ENCODE measurements at regions not wholly inside any gene's neighbourhood (a gene's known extent, or its start where the extent isn't known, plus 50 kb on each side); places are given as distances from the start of the nearest gene placed in this dataset.

GRCh38 chr17:31788956-31789355 is 70.1 kb downstream of the COPRS start:
- no peaks in the 10 kb centered on the region for H4K20me1 ChIP-seq (replicated peaks; ENCODE audit: control insufficient read depth, insufficient read depth, low read length)
- H2AFZ ChIP-seq (ENCODE audit: low read depth, low read length): no peak overlapping the region
- no TSS peak for BruUV-seq (replicated peaks)
- H3K9ac ChIP-seq (ENCODE audit: insufficient read depth in 1 of 2, low read depth in 2 of 2, low read length in 2 of 2): no peak overlapping the region
- CTCF ChIA-PET (ENCODE audit: low intra/inter-chr PET ratio): no interaction called here
- no peaks in the 10 kb centered on the region for H3K9me3 ChIP-seq (replicated peaks; ENCODE audit: control insufficient read depth, insufficient read depth, low read depth, low read length)
- no peak overlapping the region for H3K4me3 ChIP-seq
- H3K4me1 ChIP-seq (replicated peaks in 1 of 2; ENCODE audit: control insufficient read depth in 2 of 2, insufficient read depth in 2 of 2, low read length in 2 of 2): no peaks in the 10 kb centered on the region
- no peak overlapping the region for H3K27ac ChIP-seq (ENCODE audit: extremely low read depth, low read depth, low read length)
- no peak for ATAC-seq
- H3K9me1 ChIP-seq (ENCODE audit: control insufficient read depth, insufficient read depth, low read length): no peaks in the 10 kb centered on the region
- 5% methylated on average over 4 of the region's 4 CpGs for WGBS (ENCODE audit: insufficient coverage, low coverage, missing lambda C conversion rate)
- no peak for TF ChIP-seq ZNF57 (CRISPR knock-in tag; IDR thresholded peaks at IDR 0.05)
- TF ChIP-seq NFIX (CRISPR knock-in tag; IDR thresholded peaks at IDR 0.05; ENCODE audit: low read depth): no peak
- no peak for TF ChIP-seq ZNF253 (CRISPR knock-in tag; conservative IDR thresholded peaks at IDR 0.05)
- no peak for TF ChIP-seq ZBTB17 (CRISPR knock-in tag; IDR thresholded peaks at IDR 0.05)
- TF ChIP-seq MCM3 (IDR thresholded peaks at IDR 0.05): no peak
- TF ChIP-seq KLF10 (CRISPR knock-in tag; IDR thresholded peaks at IDR 0.05): no peak
- no peak for TF ChIP-seq NFXL1 (CRISPR knock-in tag; IDR thresholded peaks at IDR 0.05)
- TF ChIP-seq GABPB2 (CRISPR knock-in tag; conservative IDR thresholded peaks at IDR 0.05): no peak
- TF ChIP-seq SIRT6 (IDR thresholded peaks at IDR 0.05; ENCODE audit: low read depth, low read length): no peak
- TF ChIP-seq ZNF41 (CRISPR knock-in tag; conservative IDR thresholded peaks at IDR 0.05): no peak
- in situ Hi-C loops (cut with MboI) (no loop called here), intact Hi-C loops (cut with micrococcal nuclease) (no loop called here)
- no peaks in the 10 kb centered on the region for H3K36me3 ChIP-seq (ENCODE audit: control insufficient read depth, insufficient read depth, low read length)
- peaks cover 23 to 37% of the 10 kb centered on the region in 2 experiments for H3K27me3 ChIP-seq (ENCODE audit: control insufficient read depth in 2 of 2, insufficient read depth in 2 of 2, low read length in 2 of 2)
- H3K79me2 ChIP-seq (ENCODE audit: control insufficient read depth, insufficient read depth, low read length): no peaks in the 10 kb centered on the region
- H3K4me2 ChIP-seq (ENCODE audit: insufficient read depth, low read length): no peak overlapping the region
- no peak for FAIRE-seq
- DNase-seq (ENCODE audit: extremely low read depth in 1 of 4, low spot score in 3 of 4): no peak
- POLR2A ChIA-PET: interaction anchor here (0.7 kb wide), 1 partner anchor 300 kb away, joined by 3 read pairs; no protein-coding TSS in a partner anchor
